ENCODE measurements at regions not wholly inside any gene's neighbourhood (a gene's known extent, or its start where the extent isn't known, plus 50 kb on each side); places are given as distances from the start of the nearest gene placed in this dataset.

- H3K23me2 ChIP-seq (ENCODE audit: low read depth, low read length), result no peaks in the 10 kb centered on the region
- no peaks in the 10 kb centered on the region for H3K79me2 ChIP-seq (ENCODE audit: control insufficient read depth in 1 of 2, insufficient read depth in 2 of 2, low read length in 2 of 2)
- WGBS, 2 experiments (ENCODE audit: extremely low coverage in 1 of 2, insufficient coverage in 1 of 2, insufficient read length in 1 of 2, insufficient replicate concordance in 2 of 2, low coverage in 1 of 2, low lambda C conversion rate in 2 of 2, missing lambda C conversion rate in 1 of 2), result 98% methylated on average over 5 of the region's 5 CpGs; no CpG with 5 or more reads in 1 of the 2 experiments
- H3K4me2 ChIP-seq (ENCODE audit: insufficient read depth in 1 of 2, low read depth in 2 of 2, low read length in 2 of 2), result no peak overlapping the region
- H3K27ac ChIP-seq (ENCODE audit: low read depth, low read length), result no peak overlapping the region
- H3K36me3 ChIP-seq (ENCODE audit: control insufficient read depth in 2 of 4, insufficient read depth in 4 of 4, low read length in 3 of 4), result no peaks in the 10 kb centered on the region
- no peak overlapping the region for H2AFZ ChIP-seq (ENCODE audit: low read length)
- H3K18ac ChIP-seq (ENCODE audit: extremely low read depth, low read length), result no peak overlapping the region
- no peak overlapping the region for H3K14ac ChIP-seq (ENCODE audit: insufficient read length)
- no peak overlapping the region for H2AK5ac ChIP-seq (ENCODE audit: low read depth, low read length)
- no peak overlapping the region for H2BK15ac ChIP-seq (ENCODE audit: low read length)
- H4K20me1 ChIP-seq (replicated peaks in 1 of 2; ENCODE audit: control insufficient read depth in 1 of 2, insufficient read depth in 2 of 2, low read length in 2 of 2), result no peaks in the 10 kb centered on the region
- DNase-seq (ENCODE audit: low read depth in 1 of 2, low spot score in 2 of 2) (no peak), FAIRE-seq (no peak)
- POLR2A ChIA-PET (ENCODE audit: partially characterized antibody), result interaction anchor here (1.6 kb wide), 1 partner anchor 240 kb away, joined by 3 read pairs; no protein-coding TSS in a partner anchor
- no peak overlapping the region for H2BK12ac ChIP-seq (ENCODE audit: low read depth, low read length)
- no peak overlapping the region for H4K5ac ChIP-seq (ENCODE audit: insufficient read length, low read depth, low read length)
- no peak overlapping the region for H3K9ac ChIP-seq (replicated peaks in 1 of 4; ENCODE audit: extremely low read depth in 1 of 4, low read depth in 3 of 4, low read length in 3 of 4)
- H3K4ac ChIP-seq (replicated peaks; ENCODE audit: insufficient read length, low read depth, low read length), result no peak overlapping the region
- no peaks in the 10 kb centered on the region; a peak in 1 of 7 replicates for H3K4me1 ChIP-seq (replicated peaks in 1 of 4; ENCODE audit: control insufficient read depth in 3 of 4, insufficient read depth in 4 of 4, low read length in 3 of 4)
- TF ChIP-seq SAP30 (IDR thresholded peaks at IDR 0.05; ENCODE audit: insufficient read depth, insufficient replicate concordance, low read length) (no peak), HDAC2 (IDR thresholded peaks at IDR 0.05; ENCODE audit: borderline replicate concordance in 1 of 2, low read depth in 2 of 2, low read length in 2 of 2) (no peak), KDM4A (IDR thresholded peaks at IDR 0.05; ENCODE audit: low read depth, low read length, severe bottlenecking) (no peak), KDM1A (IDR thresholded peaks at IDR 0.05; ENCODE audit: borderline replicate concordance, low read length) (no peak), ATF2 (IDR thresholded peaks at IDR 0.05; ENCODE audit: low read length) (no peak), POLR2A (IDR thresholded peaks at IDR 0.05; ENCODE audit: control extremely low read depth in 1 of 2, low read depth in 2 of 2, low read length in 2 of 2) (no peak), RAD21 (IDR thresholded peaks at IDR 0.05 in 1 of 2, conservative IDR thresholded peaks at IDR 0.05 in 1 of 2; ENCODE audit: low read depth in 2 of 2, low read length in 2 of 2) (no peak), SP2 (IDR thresholded peaks at IDR 0.05; ENCODE audit: low read length) (no peak), USF2 (IDR thresholded peaks at IDR 0.05; ENCODE audit: low read length) (no peak), TAF1 (IDR thresholded peaks at IDR 0.05; ENCODE audit: low read depth, low read length) (no peak), SIRT6 (IDR thresholded peaks at IDR 0.05; ENCODE audit: low read length) (no peak)
- H4K8ac ChIP-seq (ENCODE audit: extremely low read depth, insufficient read depth, low read length), result no peak overlapping the region
- H3K27me3 ChIP-seq (replicated peaks in 1 of 4; ENCODE audit: control insufficient read depth in 3 of 4, extremely low read depth in 1 of 4, insufficient read depth in 3 of 4, low read length in 3 of 4), result no peaks in the 10 kb centered on the region
- no peak overlapping the region for H3K56ac ChIP-seq (replicated peaks; ENCODE audit: insufficient read length, low read depth, low read length)
- no peak overlapping the region for H3K23ac ChIP-seq (ENCODE audit: insufficient read length)
- H3K79me1 ChIP-seq (ENCODE audit: low read depth, low read length), result no peaks in the 10 kb centered on the region
- no peak overlapping the region for H3K4me3 ChIP-seq (ENCODE audit: extremely low read depth in 1 of 4, insufficient read depth in 2 of 4, low read depth in 3 of 4, low read length in 4 of 4)
- H3K9me3 ChIP-seq (ENCODE audit: insufficient read depth in 2 of 2, low read depth in 1 of 2, low read length in 1 of 2), result no peaks in the 10 kb centered on the region
- CTCF ChIA-PET (ENCODE audit: partially characterized antibody), result interaction anchor here (1.2 kb wide), 1 partner anchor 9 kb away, joined by 4 read pairs; no protein-coding TSS in a partner anchor
- H4K91ac ChIP-seq (replicated peaks; ENCODE audit: insufficient read length, low read length), result no peak overlapping the region
- H2BK5ac ChIP-seq (ENCODE audit: low read depth, low read length), result no peak overlapping the region
- no peak overlapping the region for H2BK20ac ChIP-seq (ENCODE audit: low read length)
- no peak overlapping the region for H2BK120ac ChIP-seq (replicated peaks; ENCODE audit: low read depth, low read length)
Measured at GRCh38 chr7:29641651-29642050, 78.0 kb downstream of the PRR15 start.
